ENCODE measurements at regions not wholly inside any gene's neighbourhood (a gene's known extent, or its start where the extent isn't known, plus 50 kb on each side); places are given as distances from the start of the nearest gene placed in this dataset.

GRCh38 chr3:166390303-166390702, 553.1 kb upstream of the BCHE start:
- TF ChIP-seq, protein P1, sequence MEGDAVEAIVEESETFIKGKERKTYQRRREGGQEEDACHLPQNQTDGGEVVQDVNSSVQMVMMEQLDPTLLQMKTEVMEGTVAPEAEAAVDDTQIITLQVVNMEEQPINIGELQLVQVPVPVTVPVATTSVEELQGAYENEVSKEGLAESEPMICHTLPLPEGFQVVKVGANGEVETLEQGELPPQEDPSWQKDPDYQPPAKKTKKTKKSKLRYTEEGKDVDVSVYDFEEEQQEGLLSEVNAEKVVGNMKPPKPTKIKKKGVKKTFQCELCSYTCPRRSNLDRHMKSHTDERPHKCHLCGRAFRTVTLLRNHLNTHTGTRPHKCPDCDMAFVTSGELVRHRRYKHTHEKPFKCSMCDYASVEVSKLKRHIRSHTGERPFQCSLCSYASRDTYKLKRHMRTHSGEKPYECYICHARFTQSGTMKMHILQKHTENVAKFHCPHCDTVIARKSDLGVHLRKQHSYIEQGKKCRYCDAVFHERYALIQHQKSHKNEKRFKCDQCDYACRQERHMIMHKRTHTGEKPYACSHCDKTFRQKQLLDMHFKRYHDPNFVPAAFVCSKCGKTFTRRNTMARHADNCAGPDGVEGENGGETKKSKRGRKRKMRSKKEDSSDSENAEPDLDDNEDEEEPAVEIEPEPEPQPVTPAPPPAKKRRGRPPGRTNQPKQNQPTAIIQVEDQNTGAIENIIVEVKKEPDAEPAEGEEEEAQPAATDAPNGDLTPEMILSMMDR (IDR thresholded peaks at IDR 0.05 in 2 of 3, conservative IDR thresholded peaks at IDR 0.05 in 1 of 3; ENCODE audit: insufficient read depth in 2 of 3, low read depth in 1 of 3, low read length in 3 of 3) = no peak
- TF ChIP-seq, protein P2, sequence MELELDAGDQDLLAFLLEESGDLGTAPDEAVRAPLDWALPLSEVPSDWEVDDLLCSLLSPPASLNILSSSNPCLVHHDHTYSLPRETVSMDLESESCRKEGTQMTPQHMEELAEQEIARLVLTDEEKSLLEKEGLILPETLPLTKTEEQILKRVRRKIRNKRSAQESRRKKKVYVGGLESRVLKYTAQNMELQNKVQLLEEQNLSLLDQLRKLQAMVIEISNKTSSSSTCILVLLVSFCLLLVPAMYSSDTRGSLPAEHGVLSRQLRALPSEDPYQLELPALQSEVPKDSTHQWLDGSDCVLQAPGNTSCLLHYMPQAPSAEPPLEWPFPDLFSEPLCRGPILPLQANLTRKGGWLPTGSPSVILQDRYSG (tag; conservative IDR thresholded peaks at IDR 0.05; ENCODE audit: low read depth) = no peak
- TF ChIP-seq ARNT (IDR thresholded peaks at IDR 0.05) = no peak

All from K562 (cell line).